ENCODE measurements at regions not wholly inside any gene's neighbourhood (a gene's known extent, or its start where the extent isn't known, plus 50 kb on each side); places are given as distances from the start of the nearest gene placed in this dataset.

- no peak for TF ChIP-seq CTCF (conservative IDR thresholded peaks at IDR 0.05)
- no peak for DNase-seq (ENCODE audit: low read depth, low spot score)
- Mint-ChIP-seq H3K4me3 (no peak overlapping the region), H3K9me3 (peaks cover 1% of the 10 kb centered on the region), H3K27me3 (ENCODE audit: low read depth) (no peaks in the 10 kb centered on the region), H3K4me1 (no peaks in the 10 kb centered on the region), H3K27ac (ENCODE audit: unreplicated experiment) (no peak overlapping the region), H3K36me3 (ENCODE audit: low read depth) (no peaks in the 10 kb centered on the region)
Measured at GRCh38 chr14:46368275-46368674, 283.3 kb downstream of the RPL10L start.

- H3K4me3 Mint-ChIP-seq: no peak overlapping the region
- no peaks in the 10 kb centered on the region for H3K4me1 Mint-ChIP-seq
- no peaks in the 10 kb centered on the region for H3K27me3 Mint-ChIP-seq (ENCODE audit: low read depth)
- H3K27ac Mint-ChIP-seq (ENCODE audit: unreplicated experiment): no peak overlapping the region
- DNase-seq (ENCODE audit: low read depth, low spot score): no peak
- peaks cover 4% of the 10 kb centered on the region for H3K9me3 Mint-ChIP-seq
- TF ChIP-seq CTCF (conservative IDR thresholded peaks at IDR 0.05): no peak
- H3K36me3 Mint-ChIP-seq (ENCODE audit: low read depth): no peaks in the 10 kb centered on the region
Measured at GRCh38 chr14:46352844-46353243, 298.7 kb downstream of the RPL10L start.

GRCh38 chr14:46344327-46344937 lies 307.1 kb downstream of the RPL10L start:
- Mint-ChIP-seq H3K9me3 (peaks cover 3% of the 10 kb centered on the region), H3K27me3 (ENCODE audit: low read depth) (no peaks in the 10 kb centered on the region), H3K4me1 (no peaks in the 10 kb centered on the region), H3K4me3 (no peak overlapping the region), H3K36me3 (ENCODE audit: low read depth) (no peaks in the 10 kb centered on the region), H3K27ac (ENCODE audit: unreplicated experiment) (no peak overlapping the region)
- peak; percentile 72 for TF ChIP-seq CTCF (conservative IDR thresholded peaks at IDR 0.05)
- peak; percentile 2 for DNase-seq (ENCODE audit: low read depth, low spot score)

- H3K9me3 Mint-ChIP-seq: no peaks in the 10 kb centered on the region
- H3K4me3 Mint-ChIP-seq: no peak overlapping the region
- no peak overlapping the region for H3K27ac Mint-ChIP-seq (ENCODE audit: unreplicated experiment)
- no peaks in the 10 kb centered on the region for H3K27me3 Mint-ChIP-seq (ENCODE audit: low read depth)
- H3K4me1 Mint-ChIP-seq: peaks cover 8% of the 10 kb centered on the region
- H3K36me3 Mint-ChIP-seq (ENCODE audit: low read depth): no peaks in the 10 kb centered on the region
- DNase-seq (ENCODE audit: low read depth, low spot score): no peak
- no peak for TF ChIP-seq CTCF (conservative IDR thresholded peaks at IDR 0.05)
Measured at GRCh38 chr14:46325777-46326176, 325.8 kb downstream of the RPL10L start.

- Mint-ChIP-seq H3K27ac (ENCODE audit: unreplicated experiment) (no peak overlapping the region), H3K4me3 (no peak overlapping the region), H3K4me1 (peaks cover 8% of the 10 kb centered on the region), H3K36me3 (ENCODE audit: low read depth) (no peaks in the 10 kb centered on the region), H3K27me3 (ENCODE audit: low read depth) (no peaks in the 10 kb centered on the region), H3K9me3 (no peaks in the 10 kb centered on the region)
- DNase-seq (ENCODE audit: low read depth, low spot score): no peak
- TF ChIP-seq CTCF (conservative IDR thresholded peaks at IDR 0.05): no peak
Measured at GRCh38 chr14:46325157-46325556, 326.4 kb downstream of the RPL10L start.
